HUES6 (cell line): ENCODE measurements at regions not wholly inside any gene's neighbourhood (a gene's known extent, or its start where the extent isn't known, plus 50 kb on each side); places are given as distances from the start of the nearest gene placed in this dataset.

ENCODE experiments used
- H3K27ac ChIP-seq: 2 replicates; pipeline ENCODE4 v1.7.0; 2013; ENCODE audit warnings: low read depth, mild to moderate bottlenecking, low read length, inconsistent platforms
- H3K27me3 ChIP-seq: 2 replicates; pipeline ENCODE4 v1.6.1; 2013; ENCODE audit warnings: low read length; ENCODE audit not compliant: control insufficient read depth, insufficient read depth
- H3K36me3 ChIP-seq: 2 replicates; pipeline ENCODE4 v1.6.1; 2013; ENCODE audit warnings: low read length; ENCODE audit not compliant: control insufficient read depth, insufficient read depth
- H3K4me1 ChIP-seq: 2 replicates; pipeline ENCODE4 v1.6.1; 2013; ENCODE audit warnings: low read length; ENCODE audit not compliant: control insufficient read depth, insufficient read depth
- H3K4me3 ChIP-seq: 2 replicates; pipeline ENCODE4 v1.5.1; 2013; ENCODE audit warnings: low read depth, low read length
- H3K9ac ChIP-seq: one replicate; pipeline ENCODE4 v1.6.1; 2013; ENCODE audit warnings: mild to moderate bottlenecking, low read length
- H3K9me3 ChIP-seq: 2 replicates; pipeline ENCODE4 v1.6.1; 2013; ENCODE audit warnings: low read depth, low read length; ENCODE audit not compliant: control insufficient read depth, insufficient read depth

DNA sequence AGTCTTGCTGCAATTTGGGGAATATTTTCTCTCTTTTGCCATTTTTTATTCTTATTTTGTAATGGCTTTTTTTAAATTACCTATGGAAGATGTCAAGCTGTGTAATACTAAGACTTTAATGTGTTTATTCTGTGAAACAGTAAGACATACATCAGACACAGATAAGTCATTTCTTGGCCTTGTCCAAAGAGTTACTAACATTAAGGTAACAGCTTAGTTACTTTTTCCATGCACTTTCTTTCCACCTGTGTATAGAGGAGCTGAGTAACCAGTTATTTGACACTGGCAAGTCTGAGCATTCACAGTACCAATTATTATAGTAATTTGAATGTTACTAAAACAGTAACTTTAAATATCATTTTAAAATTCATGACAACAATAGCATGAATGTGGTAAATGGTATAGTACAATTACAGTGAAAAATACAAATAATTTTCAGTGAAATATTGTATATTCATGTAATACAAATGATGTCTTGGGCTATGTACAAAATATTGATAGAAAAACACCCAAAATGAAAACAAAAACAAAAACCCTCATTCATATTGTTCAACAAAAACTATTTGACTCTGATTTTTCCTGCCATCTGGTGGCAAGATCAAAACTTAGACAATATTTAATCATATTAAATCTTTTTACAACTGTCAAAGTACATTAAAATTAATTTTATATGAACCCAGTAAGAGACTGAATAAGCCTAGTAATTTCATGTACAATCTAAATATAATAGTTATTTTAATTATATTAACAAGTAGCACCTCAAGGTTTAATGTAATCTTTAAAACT is 259.8 kb upstream of the SEMA3A start:
- no peak overlapping the region for H3K27ac ChIP-seq

DNA sequence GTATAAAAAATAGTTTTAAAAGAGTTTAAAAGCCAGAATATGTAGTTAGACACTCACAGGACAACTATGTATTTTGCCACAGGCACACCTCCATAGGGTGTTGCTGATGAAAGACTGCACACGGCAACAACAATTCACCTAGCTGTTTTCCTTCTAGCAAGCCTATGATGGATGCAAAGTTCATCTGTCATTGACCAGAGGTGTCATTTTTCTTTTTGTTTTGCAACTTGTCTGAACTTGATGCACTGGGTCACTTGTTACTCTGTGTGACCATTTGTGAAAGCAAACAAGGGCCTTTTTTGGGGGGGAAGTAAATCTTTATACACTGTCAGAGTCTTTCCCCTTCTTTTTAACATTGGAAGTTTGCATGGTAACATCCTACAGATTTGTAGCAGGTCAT is 258.0 kb upstream of the SEMA3A start:
- 0 out of 2 replicates have a peak, but pooled peaks cover 3% of the 10 kb centered on the region for H3K9me3 ChIP-seq
- peaks cover 6% of the 10 kb centered on the region; the same call in 1 of the 2 replicates for H3K4me1 ChIP-seq
- H3K27me3 ChIP-seq: no peaks in the 10 kb centered on the region
- no peak overlapping the region for H3K9ac ChIP-seq
- H3K36me3 ChIP-seq: no peaks in the 10 kb centered on the region
- H3K4me3 ChIP-seq: no peak overlapping the region
- H3K27ac ChIP-seq: no peak overlapping the region

More for the DNA sequence above, 259.8 kb upstream of the SEMA3A start:
- Histone ChIP-seq H3K36me3 (no peaks in the 10 kb centered on the region), H3K9ac (no peak overlapping the region), H3K27me3 (no peaks in the 10 kb centered on the region), H3K4me3 (no peak overlapping the region), H3K4me1 (peaks cover 6% of the 10 kb centered on the region; the same call in 1 of the 2 replicates), H3K9me3 (no peaks in the 10 kb centered on the region)

DNA sequence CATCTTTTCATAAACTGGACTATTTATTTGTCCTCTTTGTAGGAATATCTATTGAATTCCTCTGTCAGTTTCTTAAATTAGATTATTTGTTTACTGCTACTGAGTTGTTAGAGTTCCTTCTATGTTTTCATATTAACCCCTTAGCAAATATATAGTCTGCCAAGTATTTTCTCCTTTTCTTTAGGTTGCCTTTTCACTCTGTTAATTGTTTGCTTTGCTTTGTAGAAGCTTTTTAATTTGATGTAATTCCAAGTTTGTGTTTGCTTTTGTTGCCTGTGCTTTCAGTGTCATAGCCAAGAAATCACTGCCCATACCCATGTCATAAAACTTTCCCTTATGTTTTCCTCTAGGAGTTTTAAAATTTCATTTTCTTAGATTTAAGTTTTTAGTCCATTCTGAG is 256.2 kb upstream of the SEMA3A start:
- Histone ChIP-seq H3K27me3 (no peaks in the 10 kb centered on the region), H3K9me3 (0 out of 2 replicates have a peak, but pooled peaks cover 3% of the 10 kb centered on the region), H3K9ac (no peak overlapping the region), H3K4me3 (no peak overlapping the region), H3K27ac (no peak overlapping the region), H3K4me1 (peaks cover 6% of the 10 kb centered on the region; the same call in 1 of the 2 replicates), H3K36me3 (no peaks in the 10 kb centered on the region)

DNA sequence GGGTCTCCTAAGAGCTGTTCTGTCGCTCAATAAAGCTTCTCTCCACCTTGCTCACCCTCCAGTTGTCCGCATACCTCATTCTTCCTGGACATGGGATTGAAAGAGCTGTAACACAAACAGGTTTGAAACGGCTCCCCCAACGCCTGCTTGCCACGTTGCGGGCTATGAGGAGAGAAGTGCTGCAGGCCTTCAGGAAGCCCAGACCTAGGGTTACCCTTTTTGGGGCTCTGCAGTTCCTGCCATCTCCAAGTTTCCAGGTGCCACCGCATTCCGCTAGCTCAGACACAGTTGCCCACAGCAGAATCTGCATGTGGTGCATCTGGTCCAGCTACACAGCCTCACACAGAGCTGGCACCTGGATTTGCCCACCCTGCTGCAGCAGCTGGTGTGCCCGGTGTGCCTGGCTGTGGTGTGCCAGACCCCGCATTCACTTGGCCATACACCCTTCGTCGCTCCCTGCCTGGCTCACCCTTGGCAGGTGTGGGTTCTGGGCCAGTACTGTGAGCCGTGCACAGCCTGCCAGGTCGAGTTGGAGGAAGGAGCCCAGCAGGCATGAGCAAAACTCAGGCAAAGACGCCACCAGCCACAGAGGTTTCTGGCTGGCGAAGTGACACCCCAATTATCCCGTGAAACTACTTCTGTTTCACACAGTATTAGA is 253.2 kb upstream of the SEMA3A start:
- Histone ChIP-seq H3K27me3 (no peaks in the 10 kb centered on the region), H3K4me1 (no peaks in the 10 kb centered on the region), H3K4me3 (no peak overlapping the region), H3K36me3 (no peaks in the 10 kb centered on the region), H3K27ac (no peak overlapping the region), H3K9me3 (0 out of 2 replicates have a peak, but pooled peaks cover 3% of the 10 kb centered on the region), H3K9ac (no peak overlapping the region)

DNA sequence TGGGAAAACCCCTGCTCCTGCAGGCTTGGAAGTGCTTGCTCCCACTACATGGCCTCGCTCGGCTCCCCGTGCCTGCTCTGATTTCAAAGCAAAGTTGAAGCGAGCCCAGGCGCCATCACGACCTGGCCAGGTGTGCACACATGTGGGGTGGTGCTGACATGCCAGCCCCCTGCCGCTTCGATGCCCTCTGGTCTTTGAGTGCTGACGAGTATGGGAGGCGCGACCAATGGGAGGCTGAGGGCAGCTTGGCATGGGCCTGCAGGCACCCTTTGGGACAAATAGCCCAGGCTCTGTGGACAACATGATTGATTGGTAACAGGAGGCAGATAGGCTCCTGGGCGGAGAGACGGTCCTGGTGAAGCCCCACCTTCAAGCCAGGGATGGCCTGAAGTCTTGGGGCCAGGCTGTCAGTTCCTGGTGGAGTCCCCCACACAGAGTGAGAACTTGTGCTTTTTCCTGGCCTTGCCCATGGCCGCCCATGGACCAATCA is 252.4 kb upstream of the SEMA3A start:
- Histone ChIP-seq H3K4me1 (no peaks in the 10 kb centered on the region), H3K9ac (no peak overlapping the region), H3K36me3 (no peaks in the 10 kb centered on the region), H3K4me3 (no peak overlapping the region), H3K27me3 (no peaks in the 10 kb centered on the region), H3K9me3 (0 out of 2 replicates have a peak, but pooled peaks cover 3% of the 10 kb centered on the region), H3K27ac (no peak overlapping the region)

DNA sequence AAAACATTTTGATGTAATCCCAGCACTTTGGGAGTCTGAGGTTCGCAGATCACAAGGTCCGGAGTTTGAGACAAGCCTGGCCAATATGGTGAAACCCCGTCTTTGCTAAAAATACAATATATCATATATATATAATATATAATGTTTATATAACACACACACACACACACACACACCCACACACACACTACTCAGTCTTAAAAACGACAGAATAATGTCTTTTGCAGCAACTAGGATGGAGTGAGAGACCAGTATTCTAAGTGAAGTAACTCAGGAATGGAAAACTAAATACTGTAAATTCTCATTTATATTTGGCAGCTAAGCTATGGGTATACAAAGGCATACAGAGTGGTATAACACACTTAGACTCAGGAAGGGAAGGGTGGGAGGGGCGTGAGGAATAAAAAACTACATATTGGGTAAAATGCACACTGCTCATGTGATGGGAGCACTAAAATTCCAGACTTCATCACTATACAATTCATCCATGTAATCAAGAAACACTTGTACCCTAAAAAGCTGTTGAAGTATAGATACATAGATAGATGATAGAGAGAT is 231.2 kb upstream of the SEMA3A start:
- Histone ChIP-seq H3K4me1 (no peaks in the 10 kb centered on the region), H3K27ac (no peak overlapping the region), H3K9ac (no peak overlapping the region), H3K9me3 (peaks cover 4% of the 10 kb centered on the region; the same call in 1 of the 2 replicates), H3K27me3 (no peaks in the 10 kb centered on the region), H3K4me3 (no peak overlapping the region), H3K36me3 (no peaks in the 10 kb centered on the region)

DNA sequence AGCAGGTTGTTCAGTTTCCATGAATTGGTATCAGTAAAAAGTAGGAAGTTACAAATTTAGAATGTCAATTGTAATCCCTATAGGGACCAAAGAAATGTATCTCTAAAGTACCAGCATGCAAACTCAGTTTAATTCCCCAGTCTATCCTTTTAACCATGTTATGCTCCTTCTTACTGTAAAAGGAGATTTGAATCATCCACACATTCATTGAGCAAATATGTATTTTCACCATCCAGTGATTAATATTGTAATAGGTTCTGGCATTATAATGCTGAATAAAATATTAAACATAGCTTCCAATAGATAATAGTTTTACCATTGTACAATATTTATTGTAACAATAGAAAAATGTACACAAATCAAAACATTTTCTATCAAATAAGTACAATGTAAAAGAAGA is 228.2 kb upstream of the SEMA3A start:
- Histone ChIP-seq H3K9ac (no peak overlapping the region), H3K27me3 (no peaks in the 10 kb centered on the region), H3K4me1 (no peaks in the 10 kb centered on the region), H3K4me3 (no peak overlapping the region), H3K36me3 (no peaks in the 10 kb centered on the region), H3K9me3 (peaks cover 4% of the 10 kb centered on the region; the same call in 1 of the 2 replicates), H3K27ac (no peak overlapping the region)

DNA sequence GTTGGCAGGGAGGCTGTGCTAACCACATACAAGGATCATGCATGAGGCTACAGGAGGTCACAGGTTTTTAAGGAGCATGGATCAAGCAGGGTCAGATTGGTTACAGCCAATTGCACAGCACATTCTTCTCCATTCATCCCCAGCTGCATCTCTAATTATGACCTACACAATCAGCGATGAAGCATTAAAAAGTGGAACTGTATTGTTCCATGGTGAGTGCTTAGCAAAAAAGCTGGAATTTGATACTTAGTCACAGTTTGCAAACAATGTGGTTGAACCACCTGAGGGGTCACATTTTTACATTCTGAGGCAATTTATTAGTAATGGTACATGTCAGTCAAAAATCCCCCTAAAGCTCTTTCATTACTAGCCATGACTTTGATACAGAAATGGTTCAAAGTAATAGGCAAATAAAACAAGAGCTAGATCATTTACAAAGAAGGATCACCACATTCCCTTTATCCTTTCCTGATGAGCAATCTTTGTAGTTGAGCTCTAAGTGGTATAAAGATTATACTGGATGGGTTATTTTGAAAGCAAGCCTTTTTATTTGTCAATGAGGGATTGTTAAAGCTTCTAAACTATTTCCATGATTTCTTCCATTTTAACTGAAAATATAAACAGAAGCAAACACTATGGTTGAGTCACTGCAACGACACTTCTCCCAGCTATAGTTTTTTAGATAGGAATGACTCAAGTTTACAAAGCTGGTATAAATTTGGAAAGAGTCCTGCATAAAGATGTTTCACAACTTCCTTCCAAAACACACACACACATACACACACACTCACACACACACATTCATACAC is 217.8 kb upstream of the SEMA3A start:
- Histone ChIP-seq H3K27me3 (no peaks in the 10 kb centered on the region), H3K36me3 (no peaks in the 10 kb centered on the region), H3K4me1 (no peaks in the 10 kb centered on the region), H3K4me3 (no peak overlapping the region), H3K9me3 (0 out of 2 replicates have a peak, but pooled peaks cover 6% of the 10 kb centered on the region), H3K27ac (no peak overlapping the region), H3K9ac (no peak overlapping the region)

DNA sequence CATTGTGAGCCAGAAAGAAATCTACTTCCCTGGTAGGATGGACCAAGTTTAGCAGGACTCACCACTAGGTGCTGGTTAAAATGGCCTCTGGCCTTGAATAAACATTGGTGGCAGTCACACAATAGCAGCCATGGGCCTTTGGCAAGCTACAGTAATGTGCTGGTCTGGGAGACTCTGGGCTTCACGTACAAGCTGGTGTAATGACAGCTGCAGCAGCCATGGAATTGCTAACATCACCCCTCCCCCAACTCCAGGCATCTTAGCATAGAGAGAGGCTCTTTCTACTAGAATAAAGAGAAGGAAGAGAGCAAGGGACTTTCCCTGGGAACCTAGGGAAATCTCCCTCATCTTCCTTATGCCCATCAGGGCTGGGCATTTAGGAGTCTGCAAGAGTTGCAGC is 205.1 kb upstream of the SEMA3A start:
- Histone ChIP-seq H3K4me3 (no peak overlapping the region), H3K9ac (no peak overlapping the region), H3K27me3 (no peaks in the 10 kb centered on the region), H3K36me3 (no peaks in the 10 kb centered on the region), H3K27ac (no peak overlapping the region), H3K4me1 (peaks cover 6% of the 10 kb centered on the region; the same call in 1 of the 2 replicates), H3K9me3 (peaks cover 16% of the 10 kb centered on the region)

DNA sequence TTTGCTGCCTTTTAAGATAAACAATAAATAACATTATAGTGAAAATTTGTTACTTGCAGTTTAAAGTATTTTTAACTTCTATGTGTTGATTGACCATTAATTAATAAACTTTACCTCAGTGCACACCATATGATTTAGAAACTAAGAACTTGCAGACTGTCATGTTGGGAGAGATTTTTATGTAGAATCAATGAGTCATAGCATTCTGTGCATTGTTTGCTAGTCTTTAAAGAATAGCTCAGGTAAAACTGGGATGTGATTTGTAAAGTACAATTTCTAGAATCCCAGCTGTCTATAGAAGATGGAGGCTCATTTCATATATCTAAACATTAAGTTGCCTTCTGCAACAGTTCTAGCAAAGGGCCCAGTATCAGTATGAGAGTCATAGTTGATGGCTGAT is 199.6 kb upstream of the SEMA3A start:
- Histone ChIP-seq H3K27ac (no peak overlapping the region), H3K27me3 (no peaks in the 10 kb centered on the region), H3K36me3 (no peaks in the 10 kb centered on the region), H3K4me3 (no peak overlapping the region), H3K9me3 (no peaks in the 10 kb centered on the region), H3K4me1 (no peaks in the 10 kb centered on the region), H3K9ac (no peak overlapping the region)
